GM18861 (cell line): ENCODE measurements at regions not wholly inside any gene's neighbourhood (a gene's known extent, or its start where the extent isn't known, plus 50 kb on each side); places are given as distances from the start of the nearest gene placed in this dataset.
"Not testable (repeated sequence)": the region's sequence is repeated elsewhere in the genome, so short reads cannot be mapped to it uniquely, and the experiment has no call there.

ENCODE experiments used
- ATAC-seq: cut with Tn5 transposase; IDR thresholded peaks from one replicate; pipeline ENCODE4 v1.9.1; 2021; ENCODE audit not compliant: unreplicated experiment

- ATAC-seq: no peak
Observed at GRCh38 chr4:188372058-188372457, 232.8 kb downstream of the TRIML1 start.

GRCh38 chr4:188372829-188373228, 233.6 kb downstream of the TRIML1 start:
- no peak for ATAC-seq

- no peak for ATAC-seq
Observed at GRCh38 chr4:188374871-188375270, 235.6 kb downstream of the TRIML1 start.

GRCh38 chr4:188377816-188378215, 238.6 kb downstream of the TRIML1 start:
- ATAC-seq: no peak

GRCh38 chr4:188383180-188383579, 243.9 kb downstream of the TRIML1 start:
- no peak for ATAC-seq

GRCh38 chr4:188387179-188387791, 248.0 kb downstream of the TRIML1 start:
- no peak for ATAC-seq

GRCh38 chr4:188391349-188391748, 252.1 kb downstream of the TRIML1 start:
- not testable (repeated sequence) for ATAC-seq

GRCh38 chr4:188396037-188396436, 256.8 kb downstream of the TRIML1 start:
- no peak for ATAC-seq

- ATAC-seq: no peak
Observed at GRCh38 chr4:188399834-188400233, 260.6 kb downstream of the TRIML1 start.

- no peak for ATAC-seq
Observed at GRCh38 chr4:188400451-188400850, 261.2 kb downstream of the TRIML1 start.

GRCh38 chr4:188403272-188403671, 264.0 kb downstream of the TRIML1 start:
- ATAC-seq: no peak

- ATAC-seq: not testable (repeated sequence)
Observed at GRCh38 chr4:188405071-188405835, 266.0 kb downstream of the TRIML1 start.

GRCh38 chr4:188408244-188409030, 269.2 kb downstream of the TRIML1 start:
- no peak for ATAC-seq

- no peak for ATAC-seq
Observed at GRCh38 chr4:188409851-188410250, 270.6 kb downstream of the TRIML1 start.

- no peak for ATAC-seq
Observed at GRCh38 chr4:188411805-188412204, 272.6 kb downstream of the TRIML1 start.

- no peak for ATAC-seq
Observed at GRCh38 chr4:188412499-188412898, 273.3 kb downstream of the TRIML1 start.

- ATAC-seq: no peak
Observed at GRCh38 chr4:188414441-188414840, 275.2 kb downstream of the TRIML1 start.

GRCh38 chr4:188417181-188417580, 277.9 kb downstream of the TRIML1 start:
- ATAC-seq: no peak

- ATAC-seq: no peak
Observed at GRCh38 chr4:188423039-188423438, 283.8 kb downstream of the TRIML1 start.

- ATAC-seq: no peak
Observed at GRCh38 chr4:188428935-188429334, 289.7 kb downstream of the TRIML1 start.

- no peak for ATAC-seq
Observed at GRCh38 chr4:188429965-188430364, 290.7 kb downstream of the TRIML1 start.

- ATAC-seq: no peak
Observed at GRCh38 chr4:188430384-188430783, 291.1 kb downstream of the TRIML1 start.
